PC-9 (cell line): ENCODE measurements at regions not wholly inside any gene's neighbourhood (a gene's known extent, or its start where the extent isn't known, plus 50 kb on each side); places are given as distances from the start of the nearest gene placed in this dataset.

Experiments
- EZH2 ChIP-seq: fragments of 200-600 bp; sonication (generic); IDR thresholded peaks from 2 replicates; pipeline ENCODE4 v1.8.0; 2017; ENCODE audit warnings: antibody characterized with exemption, low read depth
- TF ChIP-seq, protein P1 (sequence below): fragments of 200-600 bp; sonication (generic); conservative IDR thresholded peaks from 2 replicates; pipeline ENCODE4 v1.6.1; 2017; ENCODE audit warnings: mixed run types, antibody characterized with exemption, mild to moderate bottlenecking, moderate library complexity

DNA sequence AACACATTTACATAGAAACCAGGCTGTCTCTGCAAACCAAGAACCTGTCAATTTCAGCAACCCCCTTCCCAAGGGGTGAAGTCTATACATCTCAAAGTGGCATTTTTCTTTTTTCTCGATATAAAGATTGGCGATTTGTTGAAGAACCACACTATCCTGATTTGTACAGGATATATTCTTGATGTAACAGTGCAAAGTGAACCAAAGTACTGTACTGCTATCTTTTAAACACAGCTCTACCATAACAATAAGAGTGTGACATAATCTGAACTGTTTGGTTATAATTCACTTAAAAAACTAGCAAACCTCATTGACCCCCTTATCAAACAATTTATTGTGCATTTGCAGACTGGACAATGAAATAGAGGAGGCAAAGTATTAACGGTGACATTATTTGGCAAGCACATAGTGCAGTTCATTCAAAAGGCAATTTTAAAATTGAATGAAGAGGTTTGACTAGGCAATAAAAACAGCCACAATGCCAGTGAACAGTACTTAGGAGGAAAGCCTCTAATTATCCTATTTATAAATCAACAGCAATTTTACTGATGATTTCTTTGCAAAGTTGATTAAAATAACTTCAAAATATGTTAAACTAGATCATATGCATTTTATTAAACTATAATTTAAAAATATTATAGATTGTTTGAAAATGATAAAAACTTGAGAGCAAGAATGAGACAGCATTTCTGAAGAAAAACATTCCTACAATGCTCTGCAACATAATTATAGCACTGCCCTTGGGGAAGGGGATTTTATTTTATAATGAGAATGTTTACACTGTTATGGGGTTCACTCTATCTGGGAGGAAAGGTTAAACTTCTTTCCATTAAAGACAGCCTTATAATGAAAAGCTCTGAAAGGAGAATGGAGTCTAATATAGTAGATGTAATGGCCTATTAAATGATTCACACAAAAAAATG is 440.9 kb downstream of the ZEB2 start:
- no peak for TF ChIP-seq EZH2
- TF ChIP-seq, protein P1, sequence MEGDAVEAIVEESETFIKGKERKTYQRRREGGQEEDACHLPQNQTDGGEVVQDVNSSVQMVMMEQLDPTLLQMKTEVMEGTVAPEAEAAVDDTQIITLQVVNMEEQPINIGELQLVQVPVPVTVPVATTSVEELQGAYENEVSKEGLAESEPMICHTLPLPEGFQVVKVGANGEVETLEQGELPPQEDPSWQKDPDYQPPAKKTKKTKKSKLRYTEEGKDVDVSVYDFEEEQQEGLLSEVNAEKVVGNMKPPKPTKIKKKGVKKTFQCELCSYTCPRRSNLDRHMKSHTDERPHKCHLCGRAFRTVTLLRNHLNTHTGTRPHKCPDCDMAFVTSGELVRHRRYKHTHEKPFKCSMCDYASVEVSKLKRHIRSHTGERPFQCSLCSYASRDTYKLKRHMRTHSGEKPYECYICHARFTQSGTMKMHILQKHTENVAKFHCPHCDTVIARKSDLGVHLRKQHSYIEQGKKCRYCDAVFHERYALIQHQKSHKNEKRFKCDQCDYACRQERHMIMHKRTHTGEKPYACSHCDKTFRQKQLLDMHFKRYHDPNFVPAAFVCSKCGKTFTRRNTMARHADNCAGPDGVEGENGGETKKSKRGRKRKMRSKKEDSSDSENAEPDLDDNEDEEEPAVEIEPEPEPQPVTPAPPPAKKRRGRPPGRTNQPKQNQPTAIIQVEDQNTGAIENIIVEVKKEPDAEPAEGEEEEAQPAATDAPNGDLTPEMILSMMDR: no peak
